ENCODE measurements at regions not wholly inside any gene's neighbourhood (a gene's known extent, or its start where the extent isn't known, plus 50 kb on each side); places are given as distances from the start of the nearest gene placed in this dataset.

DNA sequence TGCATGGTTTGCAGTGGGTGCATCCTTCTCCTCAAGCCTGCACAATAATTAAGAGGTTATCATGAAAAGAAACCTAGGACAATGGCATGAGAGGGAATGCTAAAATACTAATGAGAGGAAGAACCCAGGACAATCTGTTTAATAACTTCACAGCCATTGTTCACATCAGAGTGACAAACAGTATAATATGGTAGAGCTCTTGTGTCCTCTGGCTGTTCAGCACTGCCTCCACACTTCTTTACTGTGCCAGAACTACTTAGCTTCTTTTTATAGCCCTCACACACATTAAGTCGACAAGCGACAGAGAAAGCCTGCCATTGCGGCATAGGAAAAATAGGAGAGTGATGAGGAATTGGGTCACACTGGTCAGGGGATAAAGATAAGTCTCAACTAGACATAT, 65.0 kb upstream of the MEIS2 start:
- Histone ChIP-seq H3K9me3 (no peaks in the 10 kb centered on the region), H3K36me3 (no peaks in the 10 kb centered on the region), H3K4me1 (no peaks in the 10 kb centered on the region), H3K4me3 (no peak overlapping the region), H3K27ac (no peak overlapping the region), H3K27me3 (no peaks in the 10 kb centered on the region)
- DNase-seq (no peak), ATAC-seq (no peak)
- intact Hi-C loops (cut with DNase I): no loop called here
- TF ChIP-seq CTCF (IDR thresholded peaks at IDR 0.05): no peak

DNA sequence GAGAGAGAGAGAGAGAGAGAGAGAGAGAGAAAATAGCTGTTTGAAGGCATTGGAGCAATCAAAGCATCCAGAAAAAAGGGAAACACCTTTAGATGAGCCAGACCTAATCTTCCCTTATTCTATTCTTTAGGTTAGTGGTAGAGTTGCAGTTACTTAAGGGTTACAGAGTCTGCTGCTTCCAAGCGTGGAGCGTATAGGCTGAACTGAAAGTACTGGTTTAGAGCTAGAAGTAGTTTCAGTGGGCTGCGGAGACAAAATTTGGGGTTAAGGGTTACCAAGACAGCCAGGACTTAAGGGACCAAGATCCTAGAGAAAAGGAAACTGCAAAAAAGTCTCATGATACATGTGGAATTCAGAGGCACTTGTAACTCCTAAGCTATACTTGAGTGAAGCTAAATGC, 66.1 kb upstream of the MEIS2 start:
- no peaks in the 10 kb centered on the region for H3K4me1 ChIP-seq
- no peaks in the 10 kb centered on the region for H3K27me3 ChIP-seq
- intact Hi-C loops (cut with DNase I): no loop called here
- ATAC-seq: no peak
- H3K9me3 ChIP-seq: no peaks in the 10 kb centered on the region
- H3K4me3 ChIP-seq: no peak overlapping the region
- no peaks in the 10 kb centered on the region for H3K36me3 ChIP-seq
- DNase-seq: no peak
- no peak for TF ChIP-seq CTCF (IDR thresholded peaks at IDR 0.05)
- H3K27ac ChIP-seq: no peak overlapping the region

GRCh38 chr15:37181339-37181738, 81.0 kb upstream of the MEIS2 start:
- H3K4me3 ChIP-seq: no peak overlapping the region
- intact Hi-C loops (cut with DNase I): no loop called here
- H3K9me3 ChIP-seq: peaks cover 0 to 27% of the 10 kb centered on the region in 2 donors
- DNase-seq (no peak), ATAC-seq (no peak)
- H3K4me1 ChIP-seq: no peaks in the 10 kb centered on the region
- no peaks in the 10 kb centered on the region for H3K36me3 ChIP-seq
- no peak overlapping the region for H3K27ac ChIP-seq
- no peak for TF ChIP-seq CTCF (IDR thresholded peaks at IDR 0.05)
- no peaks in the 10 kb centered on the region for H3K27me3 ChIP-seq

DNA sequence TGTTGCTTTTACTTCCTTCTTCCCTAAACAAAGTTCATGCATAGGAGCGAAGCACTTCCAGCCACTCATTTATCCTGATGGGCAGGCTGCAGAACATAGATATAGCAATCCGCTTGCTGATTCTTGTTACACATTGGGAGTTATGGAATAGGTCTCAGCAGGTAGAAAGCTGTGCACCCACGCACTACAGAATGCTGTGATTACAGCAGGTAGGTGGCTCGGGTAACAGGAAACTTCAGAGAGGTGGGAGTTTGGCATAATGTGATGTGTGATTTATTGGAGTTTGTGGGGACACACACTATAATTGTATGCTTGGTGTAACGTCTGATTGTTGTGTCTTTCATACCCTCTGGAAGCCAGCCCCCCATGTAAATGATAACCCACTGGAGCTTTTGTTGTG, 99.2 kb upstream of the MEIS2 start:
- Histone ChIP-seq H3K4me3 (no peak overlapping the region), H3K9me3 (no peaks in the 10 kb centered on the region), H3K4me1 (no peaks in the 10 kb centered on the region), H3K27ac (no peak overlapping the region), H3K36me3 (no peaks in the 10 kb centered on the region), H3K27me3 (no peaks in the 10 kb centered on the region)
- ATAC-seq (no peak), DNase-seq (no peak)
- intact Hi-C loops (cut with DNase I): no loop called here
- TF ChIP-seq CTCF (IDR thresholded peaks at IDR 0.05): no peak

DNA sequence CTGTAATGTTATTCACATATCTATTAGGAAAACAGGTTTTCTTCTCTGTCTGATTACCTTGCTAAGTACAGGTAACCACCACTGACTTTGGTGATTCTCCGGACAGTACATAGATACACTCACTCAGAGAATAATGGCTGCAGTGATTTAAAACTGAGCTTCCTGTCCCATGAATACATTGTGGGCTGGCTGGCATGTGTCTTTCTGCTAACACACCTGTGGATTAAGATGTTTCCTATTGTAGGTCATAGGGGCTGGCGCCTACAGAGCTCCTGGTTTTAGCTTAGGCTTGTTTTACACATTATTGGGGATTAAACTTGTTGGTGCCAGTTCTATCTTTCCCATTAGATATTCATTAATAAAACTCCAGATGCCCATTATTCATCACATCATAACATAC, 102.7 kb upstream of the MEIS2 start:
- TF ChIP-seq CTCF (IDR thresholded peaks at IDR 0.05): no peak
- intact Hi-C loops (cut with DNase I): no loop called here
- H3K36me3 ChIP-seq: no peaks in the 10 kb centered on the region
- ATAC-seq (no peak), DNase-seq (no peak)
- H3K27me3 ChIP-seq: no peaks in the 10 kb centered on the region
- H3K27ac ChIP-seq: no peak overlapping the region
- no peaks in the 10 kb centered on the region for H3K4me1 ChIP-seq
- H3K9me3 ChIP-seq: no peaks in the 10 kb centered on the region
- no peak overlapping the region for H3K4me3 ChIP-seq

Data from left lung (tissue), 4 donors.